HL-60 (cell line): ENCODE measurements at regions not wholly inside any gene's neighbourhood (a gene's known extent, or its start where the extent isn't known, plus 50 kb on each side); places are given as distances from the start of the nearest gene placed in this dataset.
"Not testable (repeated sequence)": the region's sequence is repeated elsewhere in the genome, so short reads cannot be mapped to it uniquely, and the experiment has no call there.

Experiments used
- POLR2AphosphoS5 ChIP-seq: IDR thresholded peaks from 2 replicates; pipeline ENCODE4 v1.6.1; 2012; ENCODE audit warnings: low read depth
- SPI1 ChIP-seq: IDR thresholded peaks from 2 replicates; pipeline ENCODE4 v1.6.1; 2012; ENCODE audit warnings: low read depth, mild to moderate bottlenecking, borderline replicate concordance
- TF ChIP-seq, protein P1 (sequence below): IDR thresholded peaks from one replicate; pipeline ENCODE4 v1.5.1; 2011; ENCODE audit warnings: low read length, control low read depth, inconsistent platforms; ENCODE audit not compliant: insufficient read depth

- TF ChIP-seq SPI1, POLR2AphosphoS5: not testable (repeated sequence)
- TF ChIP-seq, protein P1, sequence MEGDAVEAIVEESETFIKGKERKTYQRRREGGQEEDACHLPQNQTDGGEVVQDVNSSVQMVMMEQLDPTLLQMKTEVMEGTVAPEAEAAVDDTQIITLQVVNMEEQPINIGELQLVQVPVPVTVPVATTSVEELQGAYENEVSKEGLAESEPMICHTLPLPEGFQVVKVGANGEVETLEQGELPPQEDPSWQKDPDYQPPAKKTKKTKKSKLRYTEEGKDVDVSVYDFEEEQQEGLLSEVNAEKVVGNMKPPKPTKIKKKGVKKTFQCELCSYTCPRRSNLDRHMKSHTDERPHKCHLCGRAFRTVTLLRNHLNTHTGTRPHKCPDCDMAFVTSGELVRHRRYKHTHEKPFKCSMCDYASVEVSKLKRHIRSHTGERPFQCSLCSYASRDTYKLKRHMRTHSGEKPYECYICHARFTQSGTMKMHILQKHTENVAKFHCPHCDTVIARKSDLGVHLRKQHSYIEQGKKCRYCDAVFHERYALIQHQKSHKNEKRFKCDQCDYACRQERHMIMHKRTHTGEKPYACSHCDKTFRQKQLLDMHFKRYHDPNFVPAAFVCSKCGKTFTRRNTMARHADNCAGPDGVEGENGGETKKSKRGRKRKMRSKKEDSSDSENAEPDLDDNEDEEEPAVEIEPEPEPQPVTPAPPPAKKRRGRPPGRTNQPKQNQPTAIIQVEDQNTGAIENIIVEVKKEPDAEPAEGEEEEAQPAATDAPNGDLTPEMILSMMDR, result not testable (repeated sequence)
Measured at GRCh38 chr4:189234948-189235347, 705.7 kb upstream of the FRG1 start.
